Ovary (tissue), 7 donors: ENCODE measurements at regions not wholly inside any gene's neighbourhood (a gene's known extent, or its start where the extent isn't known, plus 50 kb on each side); places are given as distances from the start of the nearest gene placed in this dataset.
"Not testable (repeated sequence)": the region's sequence is repeated elsewhere in the genome, so short reads cannot be mapped to it uniquely, and the experiment has no call there.

Experiments
- DNase-seq, 5 donors: peaks; one replicate each; pipeline ENCODE4 v3.0.0-alpha.2; 2019 to 2020
- H3K27ac ChIP-seq, 2 donors: fragments of 200-600 bp; one replicate each; pipeline versions ENCODE4 v1.5.1 to v1.8.0; 2019 to 2022
- H3K27me3 ChIP-seq: fragments of 200-600 bp; one replicate; pipeline ENCODE4 v1.8.0; 2022
- H3K36me3 ChIP-seq: fragments of 200-600 bp; sonication (generic); one replicate; pipeline ENCODE4 v1.5.1; 2019
- H3K4me1 ChIP-seq: one replicate; pipeline ENCODE4 v1.8.1; 2013; ENCODE audit warnings: mild to moderate bottlenecking, moderate library complexity; ENCODE audit not compliant: insufficient read depth
- H3K4me3 ChIP-seq: fragments of 200-600 bp; sonication (generic); one replicate; pipeline ENCODE4 v1.5.1; 2017
- H3K9me3 ChIP-seq, 2 donors: fragments of 200-600 bp in 1 of 2; sonication (generic) in 1 of 2; one replicate each; pipeline versions ENCODE4 v1.5.1 to v1.8.1; 2013 to 2019; ENCODE audit warnings: mild to moderate bottlenecking in 1 of 2, moderate library complexity in 1 of 2
- CTCF ChIP-seq, 3 donors: fragments of 450-650 bp in 2 of 3; fragments of 200-600 bp in 1 of 3; IDR thresholded peaks; one replicate each; pipeline versions ENCODE4 v1.5.1 to v1.8.0; 2016 to 2022; ENCODE audit warnings: antibody characterized with exemption in 3 of 3, mild to moderate bottlenecking in 1 of 3
- EP300 ChIP-seq: sonication (generic); formaldehyde crosslinking; IDR thresholded peaks from one replicate; pipeline ENCODE4 v1.6.1; 2017; ENCODE audit warnings: antibody characterized with exemption
- POLR2A ChIP-seq: fragments of 450-650 bp; IDR thresholded peaks from one replicate; pipeline ENCODE4 v1.6.1; 2017; ENCODE audit warnings: antibody characterized with exemption, mild to moderate bottlenecking, moderate library complexity
- WGBS, 3 donors: extraction: QIAGEN DNeasy Blood & Tissue Kit in 1 of 3; methylation state at CpG; one replicate each; pipeline versions ENCODE4 v1.1.5 to v1.1.7; 2013 to 2017; 5-methylcytosine and 5-hydroxymethylcytosine counted together
- intact Hi-C, 4 donors: fragments of 100-400 bp; cut with DNase I; formaldehyde crosslinking; loops; one replicate each; pipeline versions ENCODE4 v1.11.0 to v1.15.1; 2022 to 2023
- donor health status: DM: no; HTN: no; CAD: no; lungs with moderate emphysema.
- donor health status: DM: no; HTN: no; CAD: no.
- donor health status: Bipolar disorder and iron deficiency.
- donor health status: DM: no; HTN: no; CAD: no.
- donor health status: DM: yes; HTN: yes; CAD: no.

GRCh38 chr7:106736508-106737201 is 75.7 kb upstream of the CCDC71L start:
- 46 to 54% (median 49%) methylated on average over 5 of the region's 5 CpGs for WGBS, 3 donors
- DNase-seq: no peak
- Histone ChIP-seq H3K9me3 (no peaks in the 10 kb centered on the region), H3K36me3 (no peaks in the 10 kb centered on the region), H3K4me1 (no peaks in the 10 kb centered on the region), H3K27ac (no peak overlapping the region), H3K27me3 (no peaks in the 10 kb centered on the region), H3K4me3 (no peak overlapping the region)
- TF ChIP-seq CTCF (IDR thresholded peaks at IDR 0.05): no peak
- no peak for TF ChIP-seq POLR2A
- TF ChIP-seq EP300: no peak
- intact Hi-C loops: loop anchor here in 1 of 4 donors (10.0 kb wide), 1 partner anchor 192 kb away; no protein-coding TSS in a partner anchor

GRCh38 chr7:106737202-106737562 is 76.2 kb upstream of the CCDC71L start:
- Histone ChIP-seq H3K4me3 (no peak overlapping the region), H3K36me3 (no peaks in the 10 kb centered on the region), H3K27ac (no peak overlapping the region), H3K4me1 (no peaks in the 10 kb centered on the region), H3K9me3 (no peaks in the 10 kb centered on the region), H3K27me3 (no peaks in the 10 kb centered on the region)
- no peak for DNase-seq
- 73 to 83% (median 74%) methylated on average over 1 of the region's 1 CpG for WGBS, 3 donors
- TF ChIP-seq CTCF (IDR thresholded peaks at IDR 0.05) (no peak), POLR2A (no peak), EP300 (no peak)
- intact Hi-C loops: loop anchor here in 1 of 4 donors (10.0 kb wide), 1 partner anchor 192 kb away; no protein-coding TSS in a partner anchor

GRCh38 chr7:106740806-106741205 is 79.8 kb upstream of the CCDC71L start:
- no peaks in the 10 kb centered on the region for H3K27me3 ChIP-seq
- no peak overlapping the region for H3K27ac ChIP-seq
- TF ChIP-seq POLR2A (no peak), EP300 (no peak), CTCF (IDR thresholded peaks at IDR 0.05) (no peak)
- no peak overlapping the region for H3K4me3 ChIP-seq
- DNase-seq: no peak
- no peaks in the 10 kb centered on the region for H3K36me3 ChIP-seq
- intact Hi-C loops: no loop called here
- no peaks in the 10 kb centered on the region for H3K4me1 ChIP-seq
- WGBS, 3 donors: 93 to 94% (median 94%) methylated on average over 5 of the region's 5 CpGs
- H3K9me3 ChIP-seq: no peaks in the 10 kb centered on the region

GRCh38 chr7:106744563-106745091 is 83.7 kb upstream of the CCDC71L start:
- TF ChIP-seq CTCF (IDR thresholded peaks at IDR 0.05) (no peak), POLR2A (no peak), EP300 (no peak)
- DNase-seq: no peak
- intact Hi-C loops: no loop called here
- Histone ChIP-seq H3K27me3 (no peaks in the 10 kb centered on the region), H3K36me3 (no peaks in the 10 kb centered on the region), H3K4me1 (no peaks in the 10 kb centered on the region), H3K27ac (no peak overlapping the region), H3K9me3 (no peaks in the 10 kb centered on the region), H3K4me3 (no peak overlapping the region)
- 68 to 80% (median 75%) methylated on average over 2 of the region's 2 CpGs for WGBS, 3 donors

- DNase-seq, H3K36me3 ChIP-seq, intact Hi-C loops, H3K4me3 ChIP-seq, H3K4me1 ChIP-seq, H3K27ac ChIP-seq, H3K9me3 ChIP-seq, H3K27me3 ChIP-seq: not testable (repeated sequence)
- 76 to 89% (median 86%) methylated on average over 2 of the region's 2 CpGs for WGBS, 3 donors
These were observed 86.3 kb upstream of the CCDC71L start for GRCh38 chr7:106747301-106747700.
